Peyer's patch (tissue), 4 donors: ENCODE measurements at regions not wholly inside any gene's neighbourhood (a gene's known extent, or its start where the extent isn't known, plus 50 kb on each side); places are given as distances from the start of the nearest gene placed in this dataset.
A peak's percentile ranks its signal among the peaks of the same experiment; 100 is the strongest.

Source experiments
- DNase-seq, 3 donors: peaks; one replicate each; pipeline ENCODE4 v3.0.0-alpha.2; 2017 to 2019
- H3K27ac ChIP-seq, 4 donors: fragments of 200-600 bp; sonication (generic); one replicate each; pipeline ENCODE4 v1.5.1; 2016 to 2019
- H3K27me3 ChIP-seq, 2 donors: fragments of 200-600 bp; sonication (generic); one replicate each; pipeline ENCODE4 v1.5.1; 2019
- H3K36me3 ChIP-seq, 3 donors: fragments of 200-600 bp; sonication (generic); one replicate each; pipeline ENCODE4 v1.5.1; 2016 to 2019
- H3K4me1 ChIP-seq, 4 donors: fragments of 200-600 bp; sonication (generic); one replicate each; pipeline ENCODE4 v1.5.1; 2016 to 2019
- H3K4me3 ChIP-seq, 4 donors: fragments of 200-600 bp; sonication (generic); 1 replicate in 3 of 4; 2 replicates in 1 of 4; pipeline ENCODE4 v1.5.1; 2016 to 2019; ENCODE audit warnings: mild to moderate bottlenecking in 1 of 4
- H3K9me3 ChIP-seq, 4 donors: fragments of 200-600 bp; sonication (generic); one replicate each; pipeline ENCODE4 v1.5.1; 2016 to 2019; ENCODE audit warnings: mild to moderate bottlenecking in 1 of 4
- CTCF ChIP-seq, 6 experiments: fragments of 450-650 bp in 4 of 6; fragments of 200-600 bp in 2 of 6; sonication (generic) in 1 of 6; IDR thresholded peaks; one replicate each; pipeline ENCODE4 v1.5.1; 2017 to 2019; ENCODE audit warnings: antibody characterized with exemption in 6 of 6, mild to moderate bottlenecking in 3 of 6, moderate library complexity in 1 of 6
- POLR2A ChIP-seq, 2 donors: fragments of 450-650 bp; IDR thresholded peaks; one replicate each; pipeline ENCODE4 v1.5.1; 2017; ENCODE audit warnings: antibody characterized with exemption in 2 of 2, mild to moderate bottlenecking in 2 of 2, moderate library complexity in 2 of 2

DNA sequence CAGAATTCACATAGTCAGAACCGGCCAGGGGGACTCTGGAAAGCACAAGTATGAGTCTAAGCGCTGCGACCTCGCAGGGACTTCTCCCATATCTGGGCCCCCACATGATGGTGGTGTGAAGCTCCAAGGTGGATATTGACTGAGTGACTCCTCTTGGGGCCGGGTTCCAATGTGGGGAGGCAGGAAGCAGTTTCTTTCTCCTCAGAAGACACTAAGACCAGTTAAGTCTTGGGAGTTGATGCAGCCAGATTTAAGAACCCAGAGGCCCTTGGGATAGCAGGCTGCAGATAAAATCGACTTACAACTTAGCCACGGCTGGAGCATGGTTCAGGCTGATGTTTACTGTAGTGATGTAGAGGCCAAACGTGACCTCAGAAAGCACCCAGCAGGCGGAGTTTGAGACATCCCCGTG, 55.4 kb upstream of the KLF13 start:
- Histone ChIP-seq H3K4me3 (no peak overlapping the region), H3K4me1 (peaks cover 0 to 29% (median 15%) of the 10 kb centered on the region in 4 donors)
- DNase-seq = peak in 1 of 3 donors; percentile 28

GRCh38 chr15:31271711-31272557, 54.7 kb upstream of the KLF13 start:
- Histone ChIP-seq H3K4me3 (no peak overlapping the region), H3K27ac (no peak overlapping the region), H3K27me3 (no peaks in the 10 kb centered on the region), H3K36me3 (no peaks in the 10 kb centered on the region), H3K9me3 (no peaks in the 10 kb centered on the region), H3K4me1 (peaks cover 0 to 23% (median 10%) of the 10 kb centered on the region in 4 donors)
- TF ChIP-seq CTCF (IDR thresholded peaks at IDR 0.05) (no peak), POLR2A (IDR thresholded peaks at IDR 0.05) (no peak)
- peak in 2 of 3 donors; percentile 10 to 46 for DNase-seq

More for the DNA sequence above, 55.4 kb upstream of the KLF13 start:
- H3K36me3 ChIP-seq = no peaks in the 10 kb centered on the region
- no peak overlapping the region for H3K27ac ChIP-seq
- no peaks in the 10 kb centered on the region for H3K27me3 ChIP-seq
- H3K9me3 ChIP-seq = no peaks in the 10 kb centered on the region
- TF ChIP-seq POLR2A (IDR thresholded peaks at IDR 0.05) (no peak), CTCF (IDR thresholded peaks at IDR 0.05) (no peak)

GRCh38 chr15:31272558-31273257, 53.9 kb upstream of the KLF13 start:
- Histone ChIP-seq H3K9me3 (no peaks in the 10 kb centered on the region), H3K4me1 (peaks cover 0 to 17% (median 2%) of the 10 kb centered on the region in 4 donors), H3K4me3 (no peak overlapping the region), H3K36me3 (no peaks in the 10 kb centered on the region), H3K27ac (peak overlapping the region in 3 of 4 donors; percentile 32 to 47 (median 37)), H3K27me3 (no peaks in the 10 kb centered on the region)
- DNase-seq = peak; percentile 25 to 80 (median 80)
- TF ChIP-seq POLR2A (IDR thresholded peaks at IDR 0.05) (no peak), CTCF (IDR thresholded peaks at IDR 0.05) (no peak)

DNA sequence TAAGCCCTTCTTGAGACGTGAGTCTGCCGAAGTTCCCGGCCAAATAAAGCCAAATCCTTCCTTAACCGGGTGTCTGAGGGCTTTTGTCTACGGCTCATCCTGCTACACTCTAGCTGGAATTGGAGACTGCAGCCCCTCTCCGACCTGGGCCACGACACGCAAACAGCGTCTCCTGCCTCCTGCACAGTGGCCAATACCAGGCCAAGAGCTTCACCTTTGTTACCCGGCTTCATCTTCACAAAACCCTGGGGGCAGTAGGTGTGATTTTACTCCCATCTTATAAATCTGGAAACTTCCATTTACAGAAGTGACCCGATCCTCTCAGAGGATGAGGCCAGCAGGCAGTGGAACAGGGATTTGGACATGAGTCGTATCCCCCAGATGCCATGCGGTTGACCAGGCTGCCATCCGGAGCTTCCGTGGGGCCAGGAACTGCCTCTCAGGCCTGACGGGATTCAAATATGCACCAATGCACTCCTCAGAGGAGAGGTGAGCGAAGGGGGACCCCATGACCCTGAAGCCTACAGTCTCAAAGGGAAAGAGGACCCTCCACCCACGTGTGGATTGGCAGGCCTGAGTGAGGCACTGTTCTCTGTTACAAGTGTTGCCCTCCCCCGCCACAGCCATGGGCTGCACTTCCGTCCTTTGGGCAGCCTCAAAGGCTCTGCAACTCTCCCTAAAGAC, 53.2 kb upstream of the KLF13 start:
- H3K36me3 ChIP-seq = no peaks in the 10 kb centered on the region
- TF ChIP-seq POLR2A (IDR thresholded peaks at IDR 0.05) = no peak
- TF ChIP-seq CTCF (IDR thresholded peaks at IDR 0.05) = no peak
- peak in 2 of 3 donors; percentile 15 to 45 for DNase-seq
- no peaks in the 10 kb centered on the region for H3K9me3 ChIP-seq
- H3K4me3 ChIP-seq = no peak overlapping the region
- peak overlapping the region in 2 of 4 donors; percentile 32 to 47 for H3K27ac ChIP-seq
- H3K4me1 ChIP-seq = peaks cover 0 to 13% (median 2%) of the 10 kb centered on the region in 4 donors
- H3K27me3 ChIP-seq = no peaks in the 10 kb centered on the region

GRCh38 chr15:31274496-31275330, 51.9 kb upstream of the KLF13 start:
- Histone ChIP-seq H3K4me3 (no peak overlapping the region), H3K27me3 (no peaks in the 10 kb centered on the region), H3K27ac (no peak overlapping the region), H3K9me3 (no peaks in the 10 kb centered on the region), H3K4me1 (peaks cover 0 to 13% (median 2%) of the 10 kb centered on the region in 4 donors), H3K36me3 (no peaks in the 10 kb centered on the region)
- DNase-seq = peak in 2 of 3 donors; percentile 13 to 40
- TF ChIP-seq CTCF (IDR thresholded peaks at IDR 0.05) = no peak
- no peak for TF ChIP-seq POLR2A (IDR thresholded peaks at IDR 0.05)
